NCI-H748 (cell line): ENCODE measurements at regions not wholly inside any gene's neighbourhood (a gene's known extent, or its start where the extent isn't known, plus 50 kb on each side); places are given as distances from the start of the nearest gene placed in this dataset.
A peak's percentile ranks its signal among the peaks of the same experiment; 100 is the strongest.

Source experiments
- DNase-seq: peaks from one replicate; lab custom pipeline; 2025; ENCODE audit not compliant: unreplicated experiment; lab: John Stamatoyannopoulos, UW

- no peak for DNase-seq
These were observed 636.1 kb downstream of the BRD1 start for GRCh38 chr22:49191506-49191980.

GRCh38 chr22:49190816-49191505 lies 636.7 kb downstream of the BRD1 start:
- DNase-seq = no peak

- no peak for DNase-seq
These were observed 637.8 kb downstream of the BRD1 start for GRCh38 chr22:49189871-49190270.

GRCh38 chr22:49188591-49188990 lies 639.1 kb downstream of the BRD1 start:
- no peak for DNase-seq

GRCh38 chr22:49188091-49188490 lies 639.6 kb downstream of the BRD1 start:
- DNase-seq = no peak

- peak; percentile 37 for DNase-seq
These were observed 640.9 kb downstream of the BRD1 start for GRCh38 chr22:49186762-49187161.

GRCh38 chr22:49186293-49186692 lies 641.4 kb downstream of the BRD1 start:
- DNase-seq = no peak

- DNase-seq = no peak
These were observed 642.2 kb downstream of the BRD1 start for GRCh38 chr22:49185312-49185969.

GRCh38 chr22:49184736-49185135 lies 642.9 kb downstream of the BRD1 start:
- DNase-seq = no peak

- DNase-seq = no peak
These were observed 643.9 kb downstream of the BRD1 start for GRCh38 chr22:49183826-49184216.

GRCh38 chr22:49183208-49183825 lies 644.4 kb downstream of the BRD1 start:
- no peak for DNase-seq

GRCh38 chr22:49182416-49182815 lies 645.3 kb downstream of the BRD1 start:
- no peak for DNase-seq

- no peak for DNase-seq
These were observed 645.7 kb downstream of the BRD1 start for GRCh38 chr22:49181942-49182341.

GRCh38 chr22:49181431-49181830 lies 646.2 kb downstream of the BRD1 start:
- no peak for DNase-seq

- no peak for DNase-seq
These were observed 647.0 kb downstream of the BRD1 start for GRCh38 chr22:49180683-49181024.

GRCh38 chr22:49179886-49180682 lies 647.6 kb downstream of the BRD1 start:
- DNase-seq = no peak

GRCh38 chr22:49179175-49179574 lies 648.5 kb downstream of the BRD1 start:
- peak; percentile 65 for DNase-seq

GRCh38 chr22:49178246-49179005 lies 649.2 kb downstream of the BRD1 start:
- DNase-seq = no peak

- DNase-seq = no peak
These were observed 650.0 kb downstream of the BRD1 start for GRCh38 chr22:49177666-49178065.

- no peak for DNase-seq
These were observed 650.7 kb downstream of the BRD1 start for GRCh38 chr22:49176956-49177355.

GRCh38 chr22:49170053-49170452 lies 657.6 kb downstream of the BRD1 start:
- no peak for DNase-seq
